ENCODE measurements at regions not wholly inside any gene's neighbourhood (a gene's known extent, or its start where the extent isn't known, plus 50 kb on each side); places are given as distances from the start of the nearest gene placed in this dataset.

- DNase-seq (ENCODE audit: extremely low read depth, low read depth): no peak
- H3K4me3 ChIP-seq (replicated peaks; ENCODE audit: low read depth, low read length): no peak overlapping the region
- no peak for TF ChIP-seq CTCF (IDR thresholded peaks at IDR 0.05; ENCODE audit: low read depth, low read length, missing control alignments)
These were observed 92.4 kb upstream of the TGM3 start for GRCh38 chr20:2203436-2203835.

GRCh38 chr20:2204021-2204420 is 91.8 kb upstream of the TGM3 start:
- TF ChIP-seq CTCF (IDR thresholded peaks at IDR 0.05; ENCODE audit: low read depth, low read length, missing control alignments): no peak
- H3K4me3 ChIP-seq (replicated peaks; ENCODE audit: low read depth, low read length): no peak overlapping the region
- no peak for DNase-seq (ENCODE audit: extremely low read depth, low read depth)

GRCh38 chr20:2206957-2207769 is 88.6 kb upstream of the TGM3 start:
- TF ChIP-seq CTCF (IDR thresholded peaks at IDR 0.05; ENCODE audit: low read depth, low read length, missing control alignments): peak; percentile 88
- no peak for DNase-seq (ENCODE audit: extremely low read depth, low read depth)
- H3K4me3 ChIP-seq (replicated peaks; ENCODE audit: low read depth, low read length): peak overlapping the region; percentile 49

GRCh38 chr20:2207770-2208097 is 88.1 kb upstream of the TGM3 start:
- no peak for TF ChIP-seq CTCF (IDR thresholded peaks at IDR 0.05; ENCODE audit: low read depth, low read length, missing control alignments)
- DNase-seq (ENCODE audit: extremely low read depth, low read depth): no peak
- H3K4me3 ChIP-seq (replicated peaks; ENCODE audit: low read depth, low read length): peak overlapping the region; percentile 49

GRCh38 chr20:2208897-2209296 is 86.9 kb upstream of the TGM3 start:
- no peak for DNase-seq (ENCODE audit: extremely low read depth, low read depth)
- no peak overlapping the region for H3K4me3 ChIP-seq (replicated peaks; ENCODE audit: low read depth, low read length)
- TF ChIP-seq CTCF (IDR thresholded peaks at IDR 0.05; ENCODE audit: low read depth, low read length, missing control alignments): no peak

GRCh38 chr20:2210646-2211552 is 84.9 kb upstream of the TGM3 start:
- no peak for DNase-seq (ENCODE audit: extremely low read depth, low read depth)
- no peak overlapping the region for H3K4me3 ChIP-seq (replicated peaks; ENCODE audit: low read depth, low read length)
- no peak for TF ChIP-seq CTCF (IDR thresholded peaks at IDR 0.05; ENCODE audit: low read depth, low read length, missing control alignments)

Measured in HFF-Myc (cell line).